OCI-LY7 (cell line): ENCODE measurements at regions not wholly inside any gene's neighbourhood (a gene's known extent, or its start where the extent isn't known, plus 50 kb on each side); places are given as distances from the start of the nearest gene placed in this dataset.
"Not testable (repeated sequence)": the region's sequence is repeated elsewhere in the genome, so short reads cannot be mapped to it uniquely, and the experiment has no call there.

Experiments
- BruUV-seq: library from RNA; stranded (reverse); fragments of 400-500 nt; replicated peaks from 2 replicates; lab custom pipeline; 2021; lab: Mats Ljungman, UMichigan
- CTCF ChIA-PET: fragments of 300-600 bp; sonication (Branson Sonifier 250); formaldehyde crosslinking; loops from one replicate; lab custom pipeline; 2022; ENCODE audit warnings: antibody characterized with exemption; ENCODE audit not compliant: unreplicated experiment; lab: Charles Lee
- POLR2A ChIA-PET: fragments of 300-600 bp; sonication (Branson Sonifier 250); formaldehyde crosslinking; loops from one replicate; lab custom pipeline; 2022; ENCODE audit warnings: antibody characterized with exemption; lab: Charles Lee
- DNase-seq: peaks from one replicate; pipeline ENCODE4 v3.0.0-alpha.2; 2015; ENCODE audit warnings: low spot score
- H2AFZ ChIP-seq: fragments of 200-600 bp; sonication (generic), shearing (Covaris generic); 2 replicates; pipeline ENCODE4 v1.6.1; 2014; ENCODE audit warnings: mild to moderate bottlenecking, antibody characterized with exemption, low read length, moderate library complexity
- H3K27ac ChIP-seq: fragments of 200-600 bp; sonication (generic); 2 replicates; pipeline ENCODE4 v1.5.1; 2014; ENCODE audit warnings: mixed run types, low read depth, mild to moderate bottlenecking, moderate library complexity, low read length, inconsistent platforms; ENCODE audit not compliant: poor library complexity, severe bottlenecking
- H3K36me3 ChIP-seq: fragments of 200-600 bp; sonication (generic); 2 replicates; pipeline ENCODE4 v1.6.1; 2014; ENCODE audit warnings: mild to moderate bottlenecking, antibody characterized with exemption, low read length, moderate library complexity, mixed read lengths; ENCODE audit not compliant: insufficient read depth
- H3K4me1 ChIP-seq: fragments of 200-600 bp; sonication (generic); 2 replicates; pipeline ENCODE4 v1.5.1; 2014; ENCODE audit warnings: mild to moderate bottlenecking, low read length; ENCODE audit not compliant: insufficient read depth, poor library complexity, severe bottlenecking
- H3K4me2 ChIP-seq: fragments of 200-600 bp; sonication (generic); 2 replicates; pipeline ENCODE4 v1.6.1; 2014; ENCODE audit warnings: mild to moderate bottlenecking, low read length
- H3K4me3 ChIP-seq: fragments of 200-600 bp; sonication (generic); 2 replicates; pipeline ENCODE4 v1.5.1; 2014; ENCODE audit warnings: mild to moderate bottlenecking, low read depth, low read length; ENCODE audit not compliant: poor library complexity, severe bottlenecking
- H3K79me2 ChIP-seq: fragments of 200-600 bp; sonication (generic); 2 replicates; pipeline ENCODE4 v1.6.1; 2016; ENCODE audit warnings: low read depth, mild to moderate bottlenecking, low read length, moderate library complexity, mixed read lengths; ENCODE audit not compliant: insufficient read depth
- H3K9me2 ChIP-seq: fragments of 200-600 bp; sonication (generic); 2 replicates; pipeline ENCODE4 v1.6.1; 2016; ENCODE audit warnings: mild to moderate bottlenecking, low read length, mixed read lengths; ENCODE audit not compliant: insufficient read depth
- H3K9me3 ChIP-seq: fragments of 200-600 bp; sonication (generic); 2 replicates; pipeline ENCODE4 v1.6.1; 2014; ENCODE audit warnings: mild to moderate bottlenecking, mixed run types, low read length, mixed read lengths
- H4K20me1 ChIP-seq: fragments of 200-600 bp; sonication (generic); 2 replicates; pipeline ENCODE4 v1.6.1; 2014; ENCODE audit warnings: mild to moderate bottlenecking, antibody characterized with exemption, low read length, moderate library complexity, mixed read lengths; ENCODE audit not compliant: insufficient read depth
- CTCF ChIP-seq: fragments of 200-600 bp; sonication (generic); conservative IDR thresholded peaks from 2 replicates; pipeline ENCODE4 v1.5.1; 2014; ENCODE audit warnings: mild to moderate bottlenecking, antibody characterized with exemption, low read length, moderate library complexity, mixed read lengths
- EZH2phosphoT487 ChIP-seq: fragments of 200-600 bp; sonication (generic); IDR thresholded peaks from 2 replicates; pipeline ENCODE4 v1.6.1; 2018; ENCODE audit warnings: low read depth, borderline replicate concordance, mild to moderate bottlenecking, mixed run types, antibody characterized with exemption, low read length, moderate library complexity, mixed read lengths
- intact Hi-C: fragments of 100-400 bp; cut with micrococcal nuclease; formaldehyde crosslinking; loops from one replicate; pipeline ENCODE4 v1.10.0; 2022; ENCODE audit not compliant: unreplicated experiment

- Histone ChIP-seq H3K9me3 (no peaks in the 10 kb centered on the region), H3K36me3 (no peaks in the 10 kb centered on the region), H3K4me3 (no peak overlapping the region), H3K9me2 (no peaks in the 10 kb centered on the region), H3K79me2 (no peaks in the 10 kb centered on the region), H3K4me1 (no peaks in the 10 kb centered on the region), H4K20me1 (no peaks in the 10 kb centered on the region), H2AFZ (no peak overlapping the region), H3K4me2 (no peak overlapping the region), H3K27ac (no peak overlapping the region)
- DNase-seq: no peak
- ChIA-PET CTCF (no interaction called here), POLR2A (interaction anchor here (1.0 to 1.1 kb wide), 2 partner anchors 11 to 16 kb away, joined by 4 read pairs; no protein-coding TSS in a partner anchor)
- intact Hi-C loops: no loop called here
- TF ChIP-seq EZH2phosphoT487 (no peak), CTCF (no peak)
- no TSS peak for BruUV-seq
Measured at GRCh38 chr4:138344054-138344453, 101.9 kb upstream of the SLC7A11 start.

- Histone ChIP-seq H3K27ac (no peak overlapping the region), H3K36me3 (no peaks in the 10 kb centered on the region), H2AFZ (no peak overlapping the region), H3K4me1 (no peaks in the 10 kb centered on the region), H4K20me1 (no peaks in the 10 kb centered on the region), H3K9me3 (no peaks in the 10 kb centered on the region), H3K79me2 (no peaks in the 10 kb centered on the region), H3K9me2 (no peaks in the 10 kb centered on the region), H3K4me3 (no peak overlapping the region), H3K4me2 (no peak overlapping the region)
- POLR2A ChIA-PET: interaction anchor here (0.6 to 1.1 kb wide), 2 partner anchors 48 to 613 kb away, joined by 3 to 7 read pairs; no protein-coding TSS in a partner anchor
- no peak for DNase-seq
- BruUV-seq: no TSS peak
- CTCF ChIA-PET: no interaction called here
- TF ChIP-seq EZH2phosphoT487: no peak
- no peak for TF ChIP-seq CTCF
- intact Hi-C loops: no loop called here
Measured at GRCh38 chr4:138341739-138342415, 99.7 kb upstream of the SLC7A11 start.

DNA sequence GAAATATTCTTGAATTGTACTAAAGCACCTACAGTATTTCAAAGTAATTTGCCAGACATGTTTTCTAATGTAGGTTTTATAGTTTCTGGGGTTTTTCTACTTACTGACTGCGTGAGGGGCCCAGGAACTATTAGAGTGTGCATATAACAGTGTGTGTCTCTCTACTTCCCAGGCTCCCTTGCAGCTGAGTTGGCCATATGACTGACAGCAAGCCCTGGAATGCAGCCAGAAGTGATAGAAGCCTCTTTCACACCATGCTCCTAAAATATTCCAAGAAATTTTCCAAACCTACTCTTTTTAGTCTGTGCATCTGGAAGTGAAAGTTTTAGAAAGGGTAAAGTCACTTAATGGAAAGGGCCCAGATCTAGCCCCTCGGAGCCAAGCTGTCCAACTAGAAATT is 96.7 kb upstream of the SLC7A11 start:
- Histone ChIP-seq H3K4me1 (no peaks in the 10 kb centered on the region), H2AFZ (no peak overlapping the region), H3K9me2 (no peaks in the 10 kb centered on the region), H3K4me3 (no peak overlapping the region), H3K36me3 (no peaks in the 10 kb centered on the region), H3K79me2 (no peaks in the 10 kb centered on the region), H3K9me3 (no peaks in the 10 kb centered on the region), H3K4me2 (no peak overlapping the region), H3K27ac (no peak overlapping the region), H4K20me1 (no peaks in the 10 kb centered on the region)
- DNase-seq: no peak
- intact Hi-C loops: no loop called here
- TF ChIP-seq CTCF: no peak
- no peak for TF ChIP-seq EZH2phosphoT487
- ChIA-PET POLR2A (no interaction called here), CTCF (no interaction called here)
- BruUV-seq: no TSS peak

- H4K20me1 ChIP-seq, H3K79me2 ChIP-seq, H3K36me3 ChIP-seq, H3K4me2 ChIP-seq, POLR2A ChIA-PET, H3K4me1 ChIP-seq, H3K9me3 ChIP-seq, H3K9me2 ChIP-seq, H3K27ac ChIP-seq, DNase-seq, BruUV-seq, intact Hi-C loops, CTCF ChIA-PET, H3K4me3 ChIP-seq, H2AFZ ChIP-seq: not testable (repeated sequence)
Measured at GRCh38 chr4:138338222-138338621, 96.1 kb upstream of the SLC7A11 start.
